ENCODE measurements at regions not wholly inside any gene's neighbourhood (a gene's known extent, or its start where the extent isn't known, plus 50 kb on each side); places are given as distances from the start of the nearest gene placed in this dataset.
"Not testable (repeated sequence)": the region's sequence is repeated elsewhere in the genome, so short reads cannot be mapped to it uniquely, and the experiment has no call there.

DNA sequence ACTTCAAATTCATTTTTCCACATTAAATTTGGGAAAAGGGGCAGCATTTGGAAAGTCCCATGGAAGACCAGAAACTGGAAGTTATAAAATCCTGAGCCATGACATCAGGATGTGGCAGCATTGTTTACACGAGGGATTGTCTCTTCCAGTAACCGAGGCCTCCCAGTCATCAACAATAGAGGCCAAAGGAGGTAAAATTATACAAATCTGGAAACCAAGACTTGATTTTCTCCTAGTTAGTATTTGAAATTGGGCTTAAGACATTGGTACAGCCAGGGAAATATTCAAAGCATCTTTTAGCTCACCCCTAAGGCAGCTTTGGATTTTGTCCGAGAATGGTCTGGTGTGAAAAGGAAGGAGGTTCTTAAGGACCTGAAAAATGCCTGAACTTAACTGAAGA lies 251.6 kb upstream of the FOXF1 start:
- Histone ChIP-seq H3K4me3 (replicated peaks; ENCODE audit: low read depth, low read length) (no peak overlapping the region), H3K27me3 (replicated peaks; ENCODE audit: control insufficient read depth, insufficient read depth, low read length) (no peaks in the 10 kb centered on the region; the same call in 1 of the 2 replicates), H3K36me3 (ENCODE audit: control insufficient read depth, insufficient read depth, low read length) (no peaks in the 10 kb centered on the region)
- no peak for DNase-seq (ENCODE audit: extremely low read depth, insufficient read length)
- TF ChIP-seq, protein P1, sequence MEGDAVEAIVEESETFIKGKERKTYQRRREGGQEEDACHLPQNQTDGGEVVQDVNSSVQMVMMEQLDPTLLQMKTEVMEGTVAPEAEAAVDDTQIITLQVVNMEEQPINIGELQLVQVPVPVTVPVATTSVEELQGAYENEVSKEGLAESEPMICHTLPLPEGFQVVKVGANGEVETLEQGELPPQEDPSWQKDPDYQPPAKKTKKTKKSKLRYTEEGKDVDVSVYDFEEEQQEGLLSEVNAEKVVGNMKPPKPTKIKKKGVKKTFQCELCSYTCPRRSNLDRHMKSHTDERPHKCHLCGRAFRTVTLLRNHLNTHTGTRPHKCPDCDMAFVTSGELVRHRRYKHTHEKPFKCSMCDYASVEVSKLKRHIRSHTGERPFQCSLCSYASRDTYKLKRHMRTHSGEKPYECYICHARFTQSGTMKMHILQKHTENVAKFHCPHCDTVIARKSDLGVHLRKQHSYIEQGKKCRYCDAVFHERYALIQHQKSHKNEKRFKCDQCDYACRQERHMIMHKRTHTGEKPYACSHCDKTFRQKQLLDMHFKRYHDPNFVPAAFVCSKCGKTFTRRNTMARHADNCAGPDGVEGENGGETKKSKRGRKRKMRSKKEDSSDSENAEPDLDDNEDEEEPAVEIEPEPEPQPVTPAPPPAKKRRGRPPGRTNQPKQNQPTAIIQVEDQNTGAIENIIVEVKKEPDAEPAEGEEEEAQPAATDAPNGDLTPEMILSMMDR (IDR thresholded peaks at IDR 0.05; ENCODE audit: insufficient read depth, low read length, poor library complexity, severe bottlenecking): no peak

DNA sequence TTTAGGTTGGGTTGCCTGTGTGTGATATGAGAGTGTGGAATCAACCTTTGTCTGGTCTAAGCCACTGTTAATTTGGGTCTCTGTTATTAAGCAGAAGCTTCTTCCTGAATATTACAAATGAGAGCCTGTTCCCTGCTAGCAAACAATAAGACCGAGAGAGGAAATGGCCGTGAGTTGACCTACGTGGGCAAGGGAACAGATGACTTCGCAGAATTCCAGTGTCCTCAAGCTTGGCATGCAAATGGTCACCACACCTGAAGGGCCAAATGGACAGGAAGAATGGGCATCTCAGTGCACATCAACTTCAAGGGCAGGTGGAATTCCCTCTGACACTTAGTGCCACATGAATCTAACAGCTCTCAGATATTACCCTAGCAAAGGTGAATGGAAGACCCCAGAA lies 250.8 kb upstream of the FOXF1 start:
- TF ChIP-seq, protein P1 (IDR thresholded peaks at IDR 0.05; ENCODE audit: insufficient read depth, low read length, poor library complexity, severe bottlenecking): no peak
- Histone ChIP-seq H3K27me3 (replicated peaks; ENCODE audit: control insufficient read depth, insufficient read depth, low read length) (no peaks in the 10 kb centered on the region; the same call in 1 of the 2 replicates), H3K36me3 (ENCODE audit: control insufficient read depth, insufficient read depth, low read length) (no peaks in the 10 kb centered on the region), H3K4me3 (replicated peaks; ENCODE audit: low read depth, low read length) (no peak overlapping the region)
- no peak for DNase-seq (ENCODE audit: extremely low read depth, insufficient read length)

DNA sequence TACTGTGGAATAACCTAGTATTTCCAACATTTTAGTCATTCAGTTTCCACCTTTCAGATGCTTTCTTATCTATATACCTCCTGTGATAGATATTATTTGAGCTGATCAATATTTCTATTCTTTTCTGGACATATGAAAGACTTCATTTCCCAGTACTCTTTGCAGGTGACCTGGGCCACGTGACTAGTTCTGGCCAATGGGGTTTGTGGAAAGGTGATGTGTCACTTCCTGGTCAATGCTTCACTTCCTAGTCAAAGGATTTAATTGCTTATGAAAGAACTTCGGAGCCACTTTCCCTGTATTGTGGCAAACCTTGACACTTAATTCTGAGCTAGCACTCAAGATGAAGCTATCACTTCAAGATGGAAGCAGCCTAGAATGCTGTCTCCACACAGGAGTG lies 248.9 kb upstream of the FOXF1 start:
- Histone ChIP-seq H3K36me3 (ENCODE audit: control insufficient read depth, insufficient read depth, low read length) (no peaks in the 10 kb centered on the region), H3K4me3 (replicated peaks; ENCODE audit: low read depth, low read length) (no peak overlapping the region), H3K27me3 (replicated peaks; ENCODE audit: control insufficient read depth, insufficient read depth, low read length) (no peaks in the 10 kb centered on the region)
- DNase-seq (ENCODE audit: extremely low read depth, insufficient read length): no peak
- TF ChIP-seq, protein P1 (IDR thresholded peaks at IDR 0.05; ENCODE audit: insufficient read depth, low read length, poor library complexity, severe bottlenecking): no peak

DNA sequence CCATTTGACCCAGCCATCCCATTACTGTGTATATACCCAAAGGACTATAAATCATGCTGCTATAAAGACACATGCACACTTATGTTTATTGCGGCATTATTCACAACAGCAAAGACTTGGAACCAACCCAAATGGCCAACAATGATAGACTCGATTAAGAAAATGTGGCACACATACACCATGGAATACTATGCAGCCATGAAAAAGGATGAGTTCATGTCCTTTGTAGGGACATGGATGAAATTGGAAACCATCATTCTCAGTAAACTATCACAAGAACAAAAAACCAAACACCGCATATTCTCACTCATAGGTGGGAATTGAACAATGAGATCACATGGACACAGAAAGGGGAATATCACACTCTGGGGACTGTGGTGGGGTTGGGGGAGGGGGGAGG lies 242.7 kb upstream of the FOXF1 start:
- not testable (repeated sequence) for H3K27me3 ChIP-seq (replicated peaks; ENCODE audit: control insufficient read depth, insufficient read depth, low read length); H3K4me3 ChIP-seq (replicated peaks; ENCODE audit: low read depth, low read length); H3K36me3 ChIP-seq (ENCODE audit: control insufficient read depth, insufficient read depth, low read length); DNase-seq (ENCODE audit: extremely low read depth, insufficient read length)

DNA sequence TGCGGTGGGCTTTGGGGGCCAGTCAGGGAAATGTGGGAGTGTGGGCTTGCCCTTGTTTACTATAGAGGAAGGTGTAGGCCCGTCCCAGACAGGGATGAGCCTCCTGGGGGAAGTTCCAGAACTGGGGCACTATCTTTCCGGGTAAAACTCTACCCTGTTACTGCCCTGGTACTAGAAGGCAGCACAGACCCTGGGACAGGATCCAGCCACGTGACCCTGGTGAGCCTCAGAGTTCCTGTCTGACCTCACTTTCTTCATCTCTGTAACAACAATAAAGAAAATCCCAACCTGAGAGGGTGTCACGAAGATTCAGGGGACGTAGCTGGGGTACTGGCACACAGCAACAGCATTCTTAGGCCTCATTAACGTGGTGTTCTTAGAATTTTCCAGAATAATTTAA lies 239.6 kb upstream of the FOXF1 start:
- no peak for DNase-seq (ENCODE audit: extremely low read depth, insufficient read length)
- Histone ChIP-seq H3K27me3 (replicated peaks; ENCODE audit: control insufficient read depth, insufficient read depth, low read length) (no peaks in the 10 kb centered on the region; the same call in 1 of the 2 replicates), H3K4me3 (replicated peaks; ENCODE audit: low read depth, low read length) (no peak overlapping the region), H3K36me3 (ENCODE audit: control insufficient read depth, insufficient read depth, low read length) (no peaks in the 10 kb centered on the region)
- TF ChIP-seq, protein P1 (IDR thresholded peaks at IDR 0.05; ENCODE audit: insufficient read depth, low read length, poor library complexity, severe bottlenecking): no peak

DNA sequence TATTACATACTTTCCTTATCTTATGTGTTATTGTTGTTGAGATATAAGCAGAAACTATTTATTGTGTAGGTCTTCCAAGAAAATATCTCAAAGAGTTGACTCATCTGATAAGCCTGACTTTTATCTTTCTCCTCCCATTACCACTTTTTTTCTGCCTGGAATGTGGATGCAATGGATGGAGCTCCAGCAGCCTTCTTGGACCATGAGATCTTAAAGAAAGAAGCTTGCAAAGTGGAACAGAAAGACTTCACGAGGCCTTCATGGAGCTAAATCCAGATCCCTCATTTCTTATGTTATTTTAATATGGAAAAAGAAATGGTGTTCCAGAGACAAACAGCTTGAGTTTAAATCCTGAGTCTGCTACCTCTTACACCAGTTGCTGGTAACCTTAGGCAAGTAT lies 237.6 kb upstream of the FOXF1 start:
- H3K27me3 ChIP-seq (replicated peaks; ENCODE audit: control insufficient read depth, insufficient read depth, low read length): no peaks in the 10 kb centered on the region; the same call in 1 of the 2 replicates
- no peak for DNase-seq (ENCODE audit: extremely low read depth, insufficient read length)
- TF ChIP-seq, protein P1 (IDR thresholded peaks at IDR 0.05; ENCODE audit: insufficient read depth, low read length, poor library complexity, severe bottlenecking): no peak
- no peak overlapping the region for H3K4me3 ChIP-seq (replicated peaks; ENCODE audit: low read depth, low read length)
- no peaks in the 10 kb centered on the region for H3K36me3 ChIP-seq (ENCODE audit: control insufficient read depth, insufficient read depth, low read length)

Measured in GM06990 (cell line).